Stimulated activated CD4-positive, alpha-beta T cell treated with anti-CD3 and anti-CD28 coated beads, Interleukin-12 subunit alpha, Interleukin-12 subunit beta, amount 100 ng/mL, for 4 hours (primary cell): ENCODE measurements at regions not wholly inside any gene's neighbourhood (a gene's known extent, or its start where the extent isn't known, plus 50 kb on each side); places are given as distances from the start of the nearest gene placed in this dataset.

Experiments used
- DNase-seq: peaks from one replicate; pipeline ENCODE4 v3.0.0-alpha.2; 2020

DNA sequence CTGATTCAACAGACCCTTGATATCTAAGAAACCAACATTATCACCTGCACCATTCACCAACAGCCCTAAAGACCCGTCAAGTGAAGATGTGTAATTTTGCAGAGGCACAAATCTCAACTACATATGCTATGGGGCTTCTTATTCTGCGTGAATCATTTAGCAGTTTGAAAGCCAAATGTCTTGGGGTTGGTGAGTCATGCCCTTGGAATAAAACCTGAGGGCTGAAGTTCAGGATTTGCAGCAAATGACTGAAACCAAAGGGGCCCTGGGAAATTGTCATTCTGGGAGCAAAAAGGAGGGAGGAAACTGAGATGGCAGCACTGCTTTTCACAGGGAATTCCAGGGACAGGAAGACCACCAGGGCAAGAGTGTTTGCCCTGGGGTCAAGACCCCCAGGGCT, 79.2 kb upstream of the TNR start:
- DNase-seq, result no peak

DNA sequence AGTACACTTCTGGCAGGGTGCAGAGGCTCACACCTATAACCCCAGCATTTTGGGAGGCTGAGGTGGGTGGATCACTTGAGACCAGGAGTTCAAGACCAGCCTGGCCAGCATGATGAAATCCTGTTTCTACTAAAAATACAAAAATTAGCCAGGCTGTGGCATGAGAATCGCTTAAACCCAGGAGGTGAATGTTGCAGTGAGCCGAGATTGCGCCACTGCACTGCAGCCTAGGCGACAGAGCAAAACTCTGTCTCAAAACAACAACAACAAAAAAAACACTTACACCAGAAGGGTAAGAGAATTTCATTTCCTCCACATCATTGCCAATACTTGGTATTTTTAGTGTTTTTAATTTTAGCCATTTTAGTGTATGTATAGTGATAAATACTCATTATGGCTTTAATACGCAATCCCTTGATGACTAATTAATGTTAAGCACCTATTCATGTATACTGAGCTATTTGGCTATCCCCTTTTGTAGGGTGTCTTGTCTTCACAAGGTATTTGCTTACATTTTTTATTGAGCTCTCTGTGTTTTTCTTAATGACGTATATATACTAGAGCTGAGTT, 77.1 kb upstream of the TNR start:
- DNase-seq, result no peak

DNA sequence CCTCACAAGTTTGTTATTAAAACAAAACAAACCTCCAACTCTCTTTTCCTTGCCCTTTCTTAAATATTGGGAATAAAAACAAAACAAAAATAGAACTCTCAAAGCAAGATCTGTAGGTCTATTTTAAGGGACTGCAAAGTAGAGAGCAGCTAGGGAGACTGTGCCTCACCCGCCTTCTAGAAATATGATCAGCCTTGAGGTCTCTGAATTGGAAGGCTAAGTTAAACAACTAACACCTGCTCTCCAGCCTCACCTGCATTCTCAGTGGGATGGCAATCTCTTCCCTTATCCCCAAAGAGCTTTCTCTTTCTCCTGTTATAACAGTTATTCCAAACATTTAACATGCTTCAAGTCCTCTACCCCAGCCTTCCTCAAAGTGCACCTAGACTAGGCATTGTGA, 75.5 kb upstream of the TNR start:
- DNase-seq, result no peak

DNA sequence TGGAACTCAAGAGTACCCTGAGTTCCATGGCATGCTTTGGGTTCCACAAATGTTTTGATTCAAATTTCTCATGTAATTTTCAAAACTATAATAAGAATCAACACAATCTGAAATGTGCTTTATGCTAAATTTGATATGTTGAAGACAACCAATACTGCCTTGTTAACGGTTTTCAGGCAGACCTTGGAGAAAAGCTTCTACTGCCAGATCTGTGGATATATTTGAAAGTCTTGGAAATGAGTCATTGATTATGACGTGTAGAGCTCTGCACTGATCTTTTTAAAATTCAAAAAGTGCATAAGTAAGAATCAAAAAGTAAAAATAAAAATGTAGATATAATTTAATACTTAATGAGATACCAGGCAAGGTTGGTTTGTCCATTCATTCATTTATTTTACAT, 74.0 kb upstream of the TNR start:
- no peak for DNase-seq

DNA sequence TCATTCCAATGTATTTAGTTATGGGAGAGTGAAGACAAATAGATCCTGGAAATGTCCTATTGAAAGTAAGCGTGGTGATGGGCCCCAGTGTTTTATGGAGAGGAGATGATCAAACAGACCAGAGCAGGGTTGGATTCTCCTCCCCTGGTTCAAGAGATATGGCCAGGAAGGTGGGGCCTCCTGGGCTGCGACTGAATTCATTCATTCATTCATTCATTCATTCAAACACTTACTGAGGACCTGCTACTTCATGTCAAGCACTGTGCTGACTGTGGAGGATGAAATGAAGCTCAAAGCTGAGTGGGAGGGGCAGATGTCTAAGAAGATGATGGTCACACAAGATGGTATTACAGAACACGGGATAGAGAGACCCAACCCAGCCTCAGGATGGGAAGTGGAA, 71.5 kb upstream of the TNR start:
- DNase-seq, result no peak

DNA sequence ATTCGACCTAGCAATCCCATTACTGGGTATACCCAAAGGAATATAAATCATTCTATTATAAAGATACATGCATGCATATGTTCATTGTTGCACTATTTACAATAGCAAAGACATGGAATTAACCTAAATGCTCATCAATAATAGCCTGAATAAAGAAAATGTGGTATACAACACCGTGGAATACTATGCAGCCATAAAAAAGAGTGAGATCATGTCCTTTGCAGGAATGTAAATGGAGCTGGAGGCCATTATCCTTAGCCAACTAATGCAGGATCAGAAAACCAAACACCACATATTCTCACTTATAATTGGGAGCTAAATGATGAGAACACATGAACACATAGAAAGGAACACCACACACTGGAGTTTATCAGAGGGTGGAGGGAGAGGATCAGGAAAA, 69.5 kb upstream of the TNR start:
- DNase-seq, result no peak

DNA sequence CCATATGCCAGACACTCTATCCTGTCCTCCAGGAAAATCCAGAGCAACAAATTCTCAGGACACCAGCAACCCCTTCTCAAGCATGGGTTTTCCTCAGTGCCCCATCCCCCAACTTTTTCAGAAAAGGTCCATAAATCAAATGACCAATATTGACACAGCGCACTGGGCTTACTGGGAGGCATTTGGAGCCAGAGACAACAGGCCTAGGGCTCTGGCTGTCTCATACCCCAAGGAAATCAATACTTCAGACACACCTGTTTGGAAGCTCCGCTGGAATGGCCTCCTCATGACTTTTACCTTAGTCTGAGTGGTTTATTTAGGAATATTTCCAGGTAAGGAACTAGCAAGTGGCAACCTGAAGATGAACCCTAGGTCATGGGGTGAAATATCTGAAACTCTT, 66.9 kb upstream of the TNR start:
- no peak for DNase-seq

DNA sequence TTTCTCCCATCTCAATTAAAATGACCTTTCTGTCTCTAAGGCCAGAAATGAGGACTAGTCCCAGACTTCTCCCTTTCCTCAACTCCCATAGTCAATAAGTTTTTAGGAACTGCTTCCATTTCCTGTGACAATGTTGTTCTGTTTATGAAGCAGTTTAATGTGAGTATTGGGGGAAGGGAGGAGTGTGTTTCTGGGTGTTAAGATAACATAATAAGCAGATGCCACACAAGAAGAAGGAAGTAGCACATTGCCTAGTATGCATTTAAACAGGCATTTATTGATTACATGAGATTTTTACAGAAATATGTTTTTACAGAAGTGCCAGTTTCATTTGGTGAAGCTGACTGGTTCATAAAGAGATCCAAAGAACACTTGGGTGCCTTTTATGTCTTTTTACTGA, 65.6 kb upstream of the TNR start:
- no peak for DNase-seq

DNA sequence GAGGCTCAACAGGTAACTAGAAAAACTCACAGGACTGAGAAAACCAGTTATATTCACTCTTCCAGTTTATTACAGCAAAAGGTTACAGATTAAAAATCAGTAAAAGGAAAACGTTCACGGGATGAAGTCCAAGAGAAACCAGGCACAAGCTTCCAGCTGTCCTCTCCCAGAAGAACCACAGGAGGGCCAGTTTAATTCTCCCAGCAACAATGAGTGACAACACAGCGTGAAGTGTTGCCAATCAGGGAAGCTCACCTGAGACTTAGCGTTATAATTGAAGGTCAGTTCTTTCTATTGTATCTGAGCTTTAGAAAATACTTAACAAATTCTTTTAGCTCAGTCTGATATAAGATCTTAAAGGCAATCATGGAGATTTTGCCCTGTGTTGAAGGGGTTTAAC, 65.2 kb upstream of the TNR start:
- DNase-seq, result no peak

DNA sequence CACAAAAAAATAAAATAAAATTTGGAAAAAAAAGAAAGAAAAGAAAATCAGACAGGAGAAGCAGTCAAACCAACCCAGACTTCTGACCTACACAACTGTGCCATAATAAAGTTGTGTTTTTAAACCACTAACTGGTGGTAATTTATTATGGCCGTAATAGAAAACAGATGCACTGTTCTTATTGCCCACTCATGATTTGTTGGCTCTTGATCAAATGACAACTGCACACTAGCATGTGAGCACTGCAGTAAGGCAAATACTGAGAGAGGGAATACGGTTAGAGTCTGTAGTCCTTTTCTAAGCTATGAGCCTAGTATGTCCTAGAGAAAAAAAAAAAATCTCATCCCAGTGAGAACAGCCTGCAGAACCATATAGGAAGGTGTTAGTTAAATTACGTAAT, 61.2 kb upstream of the TNR start:
- DNase-seq, result no peak

DNA sequence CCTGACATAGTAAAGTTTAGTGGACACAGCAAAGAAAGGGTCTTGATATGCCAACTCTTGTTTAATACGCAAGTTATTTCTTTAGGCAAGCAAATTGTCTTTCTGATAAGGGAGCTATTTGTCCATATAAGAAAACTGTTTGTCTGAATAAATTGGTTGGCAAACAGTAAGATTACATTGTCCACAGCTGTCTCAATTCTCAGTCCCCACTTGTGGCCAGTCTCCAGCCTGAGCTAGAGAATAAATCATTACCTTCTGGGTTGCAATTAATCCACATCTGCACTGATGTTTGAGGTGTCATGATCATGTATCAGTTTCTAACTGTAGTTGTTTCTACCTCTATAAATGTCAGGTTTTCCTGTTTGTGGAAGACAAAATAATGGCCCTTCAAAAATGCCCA, 60.0 kb upstream of the TNR start:
- DNase-seq, result no peak

DNA sequence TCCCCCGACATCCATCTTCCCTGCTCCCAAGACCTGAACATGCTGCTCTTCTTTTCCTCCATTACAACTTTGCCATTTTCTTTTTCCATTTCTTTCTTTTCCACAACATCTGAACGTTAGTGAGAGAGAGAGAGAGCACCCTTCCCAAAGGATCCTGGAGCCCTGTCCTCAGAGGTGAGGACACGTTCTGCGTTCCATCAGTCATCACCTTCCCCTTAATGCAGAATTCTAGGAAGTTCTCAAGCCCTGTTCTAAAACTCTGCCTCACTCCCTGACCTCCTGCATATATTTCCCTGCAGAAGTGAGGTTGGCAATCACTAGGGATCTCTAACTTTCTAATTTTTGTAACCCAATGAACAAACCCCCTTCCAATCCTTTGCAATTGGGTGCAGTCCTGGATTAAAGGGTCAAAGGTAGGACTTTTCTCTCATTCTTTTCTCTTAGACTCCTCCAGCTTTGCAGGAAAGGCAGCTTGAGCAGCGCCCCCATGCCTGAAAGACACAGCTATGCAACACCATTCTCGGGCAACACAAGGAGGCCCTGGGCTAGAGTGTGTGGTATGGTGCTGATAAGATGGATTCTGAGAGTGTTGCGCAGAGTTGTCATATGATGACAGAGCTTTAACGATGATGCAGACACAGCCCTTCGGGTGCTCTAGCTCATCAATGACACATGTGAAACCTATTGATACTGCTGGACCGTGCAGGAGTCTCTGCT, 59.2 kb upstream of the TNR start:
- DNase-seq, result no peak

DNA sequence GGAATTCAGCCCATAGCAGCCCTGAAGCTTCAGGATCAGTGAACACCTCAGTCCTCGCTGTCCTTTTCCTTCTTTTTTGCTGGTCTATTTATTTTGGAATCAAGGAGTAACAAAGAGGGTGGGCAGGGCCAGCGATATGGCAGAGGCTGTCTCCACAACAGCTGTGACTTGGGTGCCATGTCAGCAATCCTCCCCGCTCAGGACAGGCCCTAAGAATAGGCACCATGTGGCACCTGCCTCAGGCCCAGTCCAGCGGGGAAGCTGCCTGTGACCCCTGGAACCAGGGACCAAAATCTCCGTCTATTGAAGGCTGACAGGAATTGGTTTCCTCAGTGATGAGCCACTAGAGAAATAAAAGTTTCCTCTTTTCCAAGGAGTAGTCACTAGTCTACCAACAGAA, 58.6 kb upstream of the TNR start:
- no peak for DNase-seq

DNA sequence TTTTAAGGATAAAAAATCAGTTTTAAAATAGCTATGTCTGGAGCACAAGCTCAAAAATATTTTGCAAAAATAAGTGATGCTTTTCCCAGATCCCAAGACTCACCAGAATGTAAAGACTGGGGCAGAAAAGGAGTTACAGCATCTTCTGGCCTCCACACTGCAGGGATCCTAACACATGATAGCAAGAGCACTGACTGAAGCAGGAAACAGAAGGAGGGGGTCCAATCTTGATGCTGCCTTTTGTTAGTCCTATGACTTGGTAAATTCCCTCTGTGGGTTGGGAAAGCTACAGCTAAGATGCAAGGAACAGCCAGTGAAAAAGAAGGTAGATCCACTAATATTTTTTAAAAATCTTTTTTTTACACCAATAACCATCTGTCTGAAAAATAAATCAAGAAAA, 54.2 kb upstream of the TNR start:
- no peak for DNase-seq

DNA sequence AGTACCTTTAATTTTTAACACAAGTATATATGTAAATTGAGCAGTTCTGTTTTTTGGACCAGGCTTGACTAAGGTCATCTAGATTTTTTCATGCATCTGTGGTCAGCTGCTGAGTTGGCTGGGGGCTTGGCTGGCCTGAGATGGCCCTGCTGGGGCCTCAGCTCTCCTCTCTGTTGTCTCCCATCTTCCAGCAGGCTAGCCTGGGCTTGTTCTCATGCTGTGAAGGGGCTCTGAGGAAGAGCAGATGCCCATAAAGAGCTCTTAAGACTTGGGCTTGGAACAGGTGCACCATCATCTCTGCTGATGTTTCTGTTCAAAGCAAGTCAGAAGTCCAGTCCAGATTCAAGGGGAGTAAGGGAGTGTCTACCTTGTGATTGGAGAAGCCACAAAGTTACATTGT, 51.2 kb upstream of the TNR start:
- no peak for DNase-seq

DNA sequence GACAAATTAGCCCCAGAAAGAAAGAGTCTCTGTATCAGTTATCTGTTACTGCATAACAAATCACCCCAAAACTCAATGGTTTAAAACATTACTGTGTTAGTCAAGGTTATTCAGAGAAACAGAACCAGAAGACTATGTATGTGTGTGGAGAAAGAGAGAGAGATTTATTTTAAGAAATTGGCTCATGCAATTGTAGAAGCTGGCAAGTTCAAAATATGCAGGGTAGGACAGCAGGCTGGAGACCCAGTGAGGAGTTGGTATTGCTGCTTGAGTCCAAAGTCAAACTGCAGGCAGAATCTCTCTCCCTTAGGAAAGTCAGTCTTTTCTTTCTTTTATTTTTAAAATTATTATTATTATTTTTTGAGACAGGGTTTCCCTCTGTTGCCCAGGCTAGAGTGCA, 50.2 kb upstream of the TNR start:
- DNase-seq, result no peak
